ENCODE measurements at regions not wholly inside any gene's neighbourhood (a gene's known extent, or its start where the extent isn't known, plus 50 kb on each side); places are given as distances from the start of the nearest gene placed in this dataset.

DNA sequence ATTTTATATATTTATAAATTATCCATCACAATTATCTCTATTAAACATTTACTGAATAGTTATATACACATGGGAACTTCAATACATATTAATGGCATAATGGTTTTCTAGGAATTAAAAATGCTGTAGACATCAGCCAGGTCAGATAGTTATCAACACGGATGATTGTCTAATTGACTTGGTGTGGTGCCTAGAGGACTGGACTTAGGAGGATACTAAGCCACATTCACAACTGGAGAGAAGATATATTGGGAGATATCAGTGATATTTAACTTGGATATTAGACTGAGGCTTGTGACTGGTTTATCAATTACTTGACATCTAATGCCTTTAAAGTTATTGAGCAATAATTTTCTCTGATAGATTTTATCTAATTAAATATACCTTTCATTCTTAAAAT lies 794.5 kb upstream of the ANO3 start:
- TF ChIP-seq, protein P1, sequence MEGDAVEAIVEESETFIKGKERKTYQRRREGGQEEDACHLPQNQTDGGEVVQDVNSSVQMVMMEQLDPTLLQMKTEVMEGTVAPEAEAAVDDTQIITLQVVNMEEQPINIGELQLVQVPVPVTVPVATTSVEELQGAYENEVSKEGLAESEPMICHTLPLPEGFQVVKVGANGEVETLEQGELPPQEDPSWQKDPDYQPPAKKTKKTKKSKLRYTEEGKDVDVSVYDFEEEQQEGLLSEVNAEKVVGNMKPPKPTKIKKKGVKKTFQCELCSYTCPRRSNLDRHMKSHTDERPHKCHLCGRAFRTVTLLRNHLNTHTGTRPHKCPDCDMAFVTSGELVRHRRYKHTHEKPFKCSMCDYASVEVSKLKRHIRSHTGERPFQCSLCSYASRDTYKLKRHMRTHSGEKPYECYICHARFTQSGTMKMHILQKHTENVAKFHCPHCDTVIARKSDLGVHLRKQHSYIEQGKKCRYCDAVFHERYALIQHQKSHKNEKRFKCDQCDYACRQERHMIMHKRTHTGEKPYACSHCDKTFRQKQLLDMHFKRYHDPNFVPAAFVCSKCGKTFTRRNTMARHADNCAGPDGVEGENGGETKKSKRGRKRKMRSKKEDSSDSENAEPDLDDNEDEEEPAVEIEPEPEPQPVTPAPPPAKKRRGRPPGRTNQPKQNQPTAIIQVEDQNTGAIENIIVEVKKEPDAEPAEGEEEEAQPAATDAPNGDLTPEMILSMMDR (conservative IDR thresholded peaks at IDR 0.05 in 1 of 2, IDR thresholded peaks at IDR 0.05 in 1 of 2; ENCODE audit: low read depth in 1 of 2, low read length in 2 of 2) = no peak
- TF ChIP-seq EZH2 (IDR thresholded peaks at IDR 0.05; ENCODE audit: low read length, missing control alignments) = no peak

All from fibroblast of lung (primary cell).